GM18867 (cell line): ENCODE measurements at regions not wholly inside any gene's neighbourhood (a gene's known extent, or its start where the extent isn't known, plus 50 kb on each side); places are given as distances from the start of the nearest gene placed in this dataset.
"Not testable (repeated sequence)": the region's sequence is repeated elsewhere in the genome, so short reads cannot be mapped to it uniquely, and the experiment has no call there.

ENCODE experiments used
- ATAC-seq: cut with Tn5 transposase; IDR thresholded peaks from one replicate; pipeline ENCODE4 v1.9.1; 2021; ENCODE audit warnings: mild to moderate bottlenecking, moderate library complexity; ENCODE audit not compliant: unreplicated experiment

GRCh38 chr6:121856296-121856695 is 420.9 kb downstream of the GJA1 start:
- no peak for ATAC-seq

DNA sequence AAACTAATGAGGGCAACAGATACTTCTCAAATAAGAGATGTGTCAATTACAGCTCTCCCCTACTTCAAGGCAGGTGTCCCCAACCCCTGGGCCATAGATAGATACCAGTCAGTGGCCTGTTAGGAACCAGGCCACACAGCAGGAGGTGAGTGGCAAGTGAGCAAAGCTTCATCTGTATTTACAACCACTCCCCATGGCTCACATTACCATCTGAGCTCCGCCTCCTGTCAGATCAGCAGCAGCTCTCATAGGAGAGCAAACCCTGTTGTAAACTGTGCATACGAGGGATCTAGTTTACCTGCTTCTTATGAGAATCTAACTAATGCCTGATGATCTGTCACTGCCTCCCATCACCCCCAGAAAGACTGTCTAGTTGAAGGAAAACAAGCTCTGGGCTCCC is 422.1 kb downstream of the GJA1 start:
- ATAC-seq, result no peak

DNA sequence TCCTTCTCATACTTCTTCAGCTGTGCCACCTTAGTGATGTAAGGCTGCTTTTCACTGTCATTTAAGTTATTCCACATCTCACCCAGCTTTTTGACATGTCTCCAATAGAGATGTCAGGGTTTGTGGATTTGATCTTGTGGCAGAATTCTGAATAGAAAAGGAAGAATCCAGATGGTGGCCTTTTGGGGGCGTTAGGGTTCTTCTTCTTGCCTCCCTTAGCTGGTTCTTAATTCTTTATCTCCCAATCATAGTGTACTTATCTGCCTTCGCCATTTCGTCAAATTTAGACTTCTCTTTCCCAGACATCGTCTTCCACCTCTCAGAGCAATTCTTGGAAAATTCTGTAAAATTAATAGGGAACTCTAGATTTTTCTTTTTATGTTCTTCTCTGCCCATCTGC is 422.9 kb downstream of the GJA1 start:
- ATAC-seq, result no peak

DNA sequence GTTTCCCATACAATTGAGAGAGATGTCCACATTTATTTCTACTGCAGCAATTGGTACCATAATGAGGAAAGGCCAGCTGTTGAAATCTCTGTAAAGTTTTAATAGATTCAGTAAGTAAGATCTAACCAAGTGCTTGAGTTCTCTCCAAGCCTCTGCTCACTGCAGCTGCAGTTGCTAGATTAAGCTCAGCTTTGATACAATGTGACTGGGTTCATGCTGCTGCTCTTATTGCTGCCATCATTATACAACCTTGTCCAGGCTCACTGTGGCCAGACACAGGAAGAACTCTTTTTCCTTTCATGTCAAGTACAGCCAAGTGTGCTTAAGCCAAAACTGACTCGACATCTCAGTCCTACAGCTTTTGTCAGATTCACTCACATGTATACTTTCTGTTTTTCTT is 423.5 kb downstream of the GJA1 start:
- no peak for ATAC-seq

DNA sequence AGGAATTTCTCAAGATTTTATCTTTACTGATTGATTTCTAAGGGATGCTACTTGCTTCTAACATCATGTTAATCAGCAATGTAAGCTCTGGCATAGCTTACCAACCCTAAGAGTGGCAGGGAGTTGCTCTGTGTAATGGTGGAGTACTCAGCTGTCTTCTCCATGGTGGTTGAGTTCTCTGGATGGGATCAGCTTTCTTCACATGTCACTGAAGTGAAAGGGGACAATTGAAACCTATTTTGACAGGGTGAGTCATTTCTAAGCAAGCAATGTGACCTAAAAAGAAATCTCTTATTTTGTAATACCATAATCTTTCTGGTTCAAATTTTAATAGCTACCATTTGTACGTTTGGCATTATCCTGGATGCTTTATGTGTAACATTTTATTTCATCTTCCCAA is 430.4 kb downstream of the GJA1 start:
- no peak for ATAC-seq

DNA sequence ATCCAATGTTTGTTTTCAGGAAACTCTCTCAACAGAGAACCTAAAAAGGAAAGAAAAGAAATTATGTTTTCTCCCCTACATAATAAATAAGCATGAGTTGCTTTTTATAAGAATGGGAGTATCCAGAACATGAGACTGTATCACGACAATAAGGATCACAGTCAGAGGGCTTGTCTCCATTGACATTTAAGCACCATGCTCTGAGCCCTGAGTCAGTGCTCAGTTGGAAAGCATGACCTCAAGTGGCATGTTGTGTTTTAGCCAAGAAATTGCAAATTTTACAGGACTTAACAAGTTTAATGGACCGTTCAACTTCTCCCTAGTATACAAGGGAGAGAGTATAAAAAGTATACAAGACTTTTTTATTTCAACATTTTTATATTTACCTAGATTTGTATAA is 431.6 kb downstream of the GJA1 start:
- no peak for ATAC-seq

DNA sequence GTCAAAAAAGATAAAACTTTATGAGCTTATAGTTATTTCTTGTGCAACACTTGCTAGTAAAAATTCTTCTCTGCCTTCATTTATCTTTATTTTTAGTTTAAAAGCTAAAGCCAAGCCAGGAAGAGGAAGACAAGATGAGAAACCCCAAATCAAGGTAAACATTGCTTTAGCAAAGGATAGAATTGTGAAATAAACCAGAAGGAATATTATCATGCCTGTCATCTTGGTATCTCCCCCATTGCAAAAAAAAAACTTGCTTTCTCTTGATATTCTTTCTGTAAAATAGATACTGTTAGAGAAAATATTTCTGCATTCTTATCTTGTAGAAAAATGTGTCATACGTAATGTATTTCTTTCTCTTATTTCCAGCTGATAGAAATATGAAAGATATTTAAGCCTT is 432.8 kb downstream of the GJA1 start:
- no peak for ATAC-seq

DNA sequence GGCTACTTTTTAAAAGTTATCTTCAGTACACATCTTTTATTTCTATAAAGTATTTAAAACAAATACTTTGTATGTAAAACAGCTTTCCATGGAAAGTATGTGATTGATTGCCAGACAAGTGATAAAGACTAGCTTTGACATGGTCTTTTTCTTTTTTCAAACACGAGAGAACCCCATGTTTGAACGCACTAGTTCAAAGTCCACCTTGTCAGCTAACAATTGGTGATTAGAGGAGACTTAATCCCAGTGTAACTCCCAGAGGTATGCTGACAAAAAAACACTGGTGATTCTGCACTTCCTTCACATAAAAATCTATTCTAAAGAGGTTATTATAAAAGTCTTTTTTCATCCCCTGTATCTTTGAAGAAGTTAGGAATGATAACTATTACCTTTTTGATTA is 438.1 kb downstream of the GJA1 start:
- no peak for ATAC-seq

- no peak for ATAC-seq
Observed at GRCh38 chr6:121876721-121877120, 441.3 kb downstream of the GJA1 start.

- ATAC-seq, result no peak
Observed at GRCh38 chr6:121879149-121879548, 443.7 kb downstream of the GJA1 start.

DNA sequence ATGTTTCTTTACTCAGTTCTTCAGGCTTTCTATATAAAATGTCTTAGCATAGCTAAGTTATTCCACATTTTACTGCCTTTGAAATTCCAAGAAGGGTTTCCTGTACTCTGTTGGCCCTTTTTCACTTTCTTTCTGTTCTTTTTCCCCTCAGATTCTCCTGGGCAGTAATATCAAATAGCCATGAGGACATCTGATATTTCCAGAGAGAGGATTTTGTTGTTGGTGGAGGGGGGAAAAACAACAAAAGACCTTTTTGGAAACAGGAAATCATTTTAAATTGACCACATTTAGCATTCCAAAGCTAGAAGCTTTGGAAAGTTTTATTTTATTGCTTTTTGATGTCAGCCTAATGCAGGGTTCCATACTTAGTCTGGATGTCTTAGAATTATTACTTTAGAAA is 445.4 kb downstream of the GJA1 start:
- no peak for ATAC-seq

DNA sequence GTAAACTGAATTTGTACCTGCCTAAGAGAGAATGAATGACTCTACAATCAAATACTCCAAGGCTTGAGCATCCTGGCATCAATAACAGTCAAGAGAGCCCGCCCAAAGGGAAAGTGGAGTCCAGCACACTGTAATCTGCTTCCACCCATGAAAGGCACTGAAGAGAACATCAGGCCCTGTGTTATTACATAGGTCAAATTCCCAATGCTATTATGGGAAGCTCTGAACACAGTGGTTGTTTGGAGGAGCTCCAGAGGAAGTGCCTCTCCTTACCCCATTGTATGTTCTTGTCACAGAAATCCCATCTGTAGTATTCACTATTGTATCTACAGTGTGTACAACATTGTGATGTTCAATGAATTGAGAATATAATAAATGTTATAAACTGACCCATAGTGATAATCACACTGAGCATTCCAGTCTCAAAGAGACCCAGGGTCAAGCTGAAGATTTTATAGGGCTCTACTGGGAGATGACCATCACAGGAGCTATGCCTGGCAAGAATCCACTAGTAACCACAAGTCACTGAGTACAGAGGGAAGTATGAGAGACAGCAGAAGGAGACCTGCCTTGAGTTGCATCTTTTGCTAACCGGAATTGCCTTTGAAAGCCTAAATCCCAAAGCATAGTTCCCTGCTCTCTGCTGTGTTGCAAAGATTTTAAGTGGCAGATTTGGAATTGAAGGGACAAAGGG is 446.7 kb downstream of the GJA1 start:
- no peak for ATAC-seq

- no peak for ATAC-seq
Observed at GRCh38 chr6:121884091-121884490, 448.6 kb downstream of the GJA1 start.

DNA sequence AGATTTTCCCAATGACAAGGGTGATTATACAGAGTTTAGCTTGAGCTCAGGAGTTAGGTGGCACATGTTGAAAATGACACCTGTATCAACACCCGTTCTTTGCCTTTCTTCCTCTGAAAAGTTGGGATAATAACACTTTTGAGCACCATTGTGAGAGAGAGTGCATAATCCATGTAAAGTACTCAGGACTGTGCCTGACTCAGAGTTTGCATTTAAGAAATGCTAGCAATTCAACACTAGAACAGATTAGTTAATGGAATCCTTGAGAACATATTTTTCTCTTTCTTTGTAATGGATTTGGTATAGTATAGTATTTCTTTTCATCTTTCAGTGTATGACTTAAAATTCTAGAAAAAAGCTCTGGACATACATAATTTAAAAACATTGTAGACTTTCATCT is 449.2 kb downstream of the GJA1 start:
- no peak for ATAC-seq

GRCh38 chr6:121885399-121886152 is 450.1 kb downstream of the GJA1 start:
- ATAC-seq, result no peak

- no peak for ATAC-seq
Observed at GRCh38 chr6:121886223-121886830, 450.9 kb downstream of the GJA1 start.

- ATAC-seq, result no peak
Observed at GRCh38 chr6:121887724-121888123, 452.3 kb downstream of the GJA1 start.

- ATAC-seq, result no peak
Observed at GRCh38 chr6:121890307-121890910, 455.0 kb downstream of the GJA1 start.

DNA sequence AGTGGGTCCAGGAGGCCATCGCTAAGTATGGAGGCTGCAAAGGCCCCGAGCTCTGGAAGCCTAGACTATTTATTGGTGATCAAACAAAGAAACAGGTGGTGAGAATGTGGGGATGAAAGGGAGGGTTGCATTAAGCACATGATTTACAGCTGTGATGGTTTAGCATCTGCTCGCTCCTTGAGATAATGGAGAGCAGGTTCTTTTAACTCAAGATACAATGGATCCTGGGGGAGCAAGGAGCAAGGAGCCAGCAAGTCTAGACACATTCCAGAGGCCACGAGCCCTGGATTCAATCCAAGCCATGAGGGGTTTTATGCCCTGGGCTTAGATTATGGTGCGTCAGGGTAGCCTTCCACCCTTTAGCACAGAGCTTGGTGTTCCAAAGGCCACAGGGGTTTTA is 460.3 kb downstream of the GJA1 start:
- ATAC-seq, result not testable (repeated sequence)

GRCh38 chr6:121896363-121896762 is 460.9 kb downstream of the GJA1 start:
- no peak for ATAC-seq

DNA sequence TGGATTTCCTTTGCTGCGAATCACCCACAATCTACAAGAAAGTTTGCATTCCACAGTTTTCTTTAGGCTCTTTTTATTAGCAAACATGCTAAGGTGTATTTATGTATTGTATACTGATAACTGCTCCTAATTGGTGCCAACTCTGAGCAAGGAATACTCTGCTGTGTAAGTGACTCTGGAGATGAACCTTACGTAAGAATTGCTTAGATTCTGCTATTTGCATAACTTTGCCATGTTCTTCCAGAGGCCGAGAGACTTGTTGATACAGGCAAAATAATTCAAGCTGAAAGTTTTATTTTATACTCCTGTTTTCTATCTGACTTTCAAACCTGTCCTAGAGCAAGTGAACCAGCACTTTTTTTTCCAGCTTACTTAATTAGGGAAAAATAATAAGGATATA is 461.3 kb downstream of the GJA1 start:
- no peak for ATAC-seq

- ATAC-seq, result no peak
Observed at GRCh38 chr6:121897337-121897760, 461.9 kb downstream of the GJA1 start.
